ENCODE measurements at regions not wholly inside any gene's neighbourhood (a gene's known extent, or its start where the extent isn't known, plus 50 kb on each side); places are given as distances from the start of the nearest gene placed in this dataset.

- H2AK5ac ChIP-seq (ENCODE audit: low read depth, low read length), result no peak overlapping the region
- H3K14ac ChIP-seq (ENCODE audit: insufficient read length), result no peak overlapping the region
- 89% methylated on average over 5 of the region's 5 CpGs; no CpG with 5 or more reads in 1 of the 2 experiments for WGBS, 2 experiments (ENCODE audit: extremely low coverage in 1 of 2, insufficient coverage in 1 of 2, insufficient read length in 1 of 2, insufficient replicate concordance in 2 of 2, low coverage in 1 of 2, low lambda C conversion rate in 2 of 2, missing lambda C conversion rate in 1 of 2)
- H3K27me3 ChIP-seq (replicated peaks in 1 of 4; ENCODE audit: control insufficient read depth in 3 of 4, extremely low read depth in 1 of 4, insufficient read depth in 3 of 4, low read length in 3 of 4), result no peaks in the 10 kb centered on the region
- DNase-seq (ENCODE audit: low read depth in 1 of 2, low spot score in 2 of 2) (no peak), FAIRE-seq (no peak)
- ChIA-PET POLR2A (ENCODE audit: partially characterized antibody) (no interaction called here), CTCF (ENCODE audit: partially characterized antibody) (interaction anchor here (1.3 to 1.9 kb wide), 2 partner anchors 24 to 26 kb away, joined by 3 to 5 read pairs; no protein-coding TSS in a partner anchor)
- H3K9ac ChIP-seq (replicated peaks in 1 of 4; ENCODE audit: extremely low read depth in 1 of 4, low read depth in 3 of 4, low read length in 3 of 4), result no peak overlapping the region
- no peaks in the 10 kb centered on the region for H3K79me2 ChIP-seq (ENCODE audit: control insufficient read depth in 1 of 2, insufficient read depth in 2 of 2, low read length in 2 of 2)
- no peak overlapping the region for H3K23ac ChIP-seq (ENCODE audit: insufficient read length)
- no peak for TF ChIP-seq USF2 (IDR thresholded peaks at IDR 0.05; ENCODE audit: low read length)
- TF ChIP-seq RAD21 (IDR thresholded peaks at IDR 0.05 in 1 of 2, conservative IDR thresholded peaks at IDR 0.05 in 1 of 2; ENCODE audit: low read depth in 2 of 2, low read length in 2 of 2), result no peak
- TF ChIP-seq SP2 (IDR thresholded peaks at IDR 0.05; ENCODE audit: low read length), result no peak
- TF ChIP-seq SAP30 (IDR thresholded peaks at IDR 0.05; ENCODE audit: insufficient read depth, insufficient replicate concordance, low read length), result no peak
- TF ChIP-seq SP4 (IDR thresholded peaks at IDR 0.05; ENCODE audit: low read length), result no peak
- TF ChIP-seq TAF1 (IDR thresholded peaks at IDR 0.05; ENCODE audit: low read depth, low read length), result no peak
- TF ChIP-seq SUZ12 (IDR thresholded peaks at IDR 0.05; ENCODE audit: low read length), result no peak
- TF ChIP-seq ZNF274 (IDR thresholded peaks at IDR 0.05; ENCODE audit: borderline replicate concordance, extremely low read depth, low read length), result no peak
- TF ChIP-seq CTBP2 (IDR thresholded peaks at IDR 0.05; ENCODE audit: borderline replicate concordance, insufficient read depth, insufficient read length, low read length), result no peak
- TF ChIP-seq RFX5 (IDR thresholded peaks at IDR 0.05; ENCODE audit: borderline replicate concordance, low read depth, low read length), result no peak
- TF ChIP-seq HDAC6 (IDR thresholded peaks at IDR 0.05; ENCODE audit: low read depth, low read length), result no peak
- TF ChIP-seq KDM4A (IDR thresholded peaks at IDR 0.05; ENCODE audit: low read depth, low read length, severe bottlenecking), result no peak
- H4K5ac ChIP-seq (ENCODE audit: insufficient read length, low read depth, low read length), result no peak overlapping the region
- H4K8ac ChIP-seq (ENCODE audit: extremely low read depth, insufficient read depth, low read length), result no peak overlapping the region
- H3K18ac ChIP-seq (ENCODE audit: extremely low read depth, low read length), result no peak overlapping the region
- no peak overlapping the region for H3K4ac ChIP-seq (replicated peaks; ENCODE audit: insufficient read length, low read depth, low read length)
- no peak overlapping the region for H3K56ac ChIP-seq (replicated peaks; ENCODE audit: insufficient read length, low read depth, low read length)
- no peak overlapping the region for H2BK120ac ChIP-seq (replicated peaks; ENCODE audit: low read depth, low read length)
- H2BK12ac ChIP-seq (ENCODE audit: low read depth, low read length), result no peak overlapping the region
- H4K91ac ChIP-seq (replicated peaks; ENCODE audit: insufficient read length, low read length), result no peak overlapping the region
- no peaks in the 10 kb centered on the region for H3K23me2 ChIP-seq (ENCODE audit: low read depth, low read length)
- H2BK5ac ChIP-seq (ENCODE audit: low read depth, low read length), result no peak overlapping the region
- H3K9me3 ChIP-seq (ENCODE audit: insufficient read depth in 2 of 2, low read depth in 1 of 2, low read length in 1 of 2), result no peaks in the 10 kb centered on the region
- no peaks in the 10 kb centered on the region for H3K4me1 ChIP-seq (replicated peaks in 1 of 4; ENCODE audit: control insufficient read depth in 3 of 4, insufficient read depth in 4 of 4, low read length in 3 of 4)
- H2BK20ac ChIP-seq (ENCODE audit: low read length), result no peak overlapping the region
- no peak overlapping the region for H3K4me2 ChIP-seq (ENCODE audit: insufficient read depth in 1 of 2, low read depth in 2 of 2, low read length in 2 of 2)
- no peak overlapping the region for H3K27ac ChIP-seq (ENCODE audit: low read depth, low read length)
- H3K79me1 ChIP-seq (ENCODE audit: low read depth, low read length), result no peaks in the 10 kb centered on the region
- H4K20me1 ChIP-seq (replicated peaks in 1 of 2; ENCODE audit: control insufficient read depth in 1 of 2, insufficient read depth in 2 of 2, low read length in 2 of 2), result no peaks in the 10 kb centered on the region
- H2BK15ac ChIP-seq (ENCODE audit: low read length), result no peak overlapping the region
- no peaks in the 10 kb centered on the region for H3K36me3 ChIP-seq (ENCODE audit: control insufficient read depth in 2 of 4, insufficient read depth in 4 of 4, low read length in 3 of 4)
- H2AFZ ChIP-seq (ENCODE audit: low read length), result no peak overlapping the region
- no peak overlapping the region for H3K4me3 ChIP-seq (ENCODE audit: extremely low read depth in 1 of 4, insufficient read depth in 2 of 4, low read depth in 3 of 4, low read length in 4 of 4)
These were observed 71.2 kb upstream of the ALKAL2 start for GRCh38 chr2:359047-359446.
